GM06990 (cell line): ENCODE measurements at regions not wholly inside any gene's neighbourhood (a gene's known extent, or its start where the extent isn't known, plus 50 kb on each side); places are given as distances from the start of the nearest gene placed in this dataset.
"Not testable (repeated sequence)": the region's sequence is repeated elsewhere in the genome, so short reads cannot be mapped to it uniquely, and the experiment has no call there.

Source experiments
- DNase-seq: peaks from one replicate; pipeline ENCODE4 v3.0.0-alpha.2; 2011; ENCODE audit not compliant: insufficient read length; ENCODE audit errors: extremely low read depth
- H3K27me3 ChIP-seq: replicated peaks from 2 replicates; pipeline ENCODE4 v1.6.0; 2011; ENCODE audit warnings: low read length; ENCODE audit not compliant: control insufficient read depth, insufficient read depth
- H3K36me3 ChIP-seq: 2 replicates; pipeline ENCODE4 v1.5.1; 2011; ENCODE audit warnings: low read length; ENCODE audit not compliant: control insufficient read depth, insufficient read depth
- H3K4me3 ChIP-seq: replicated peaks from 2 replicates; pipeline ENCODE4 v1.5.1; 2011; ENCODE audit warnings: low read depth, mild to moderate bottlenecking, control low read depth, low read length
- TF ChIP-seq, protein P1 (sequence below): IDR thresholded peaks from 2 replicates; pipeline ENCODE4 v1.5.1; 2011; ENCODE audit warnings: low read length, control low read depth, mild to moderate bottlenecking, inconsistent platforms; ENCODE audit not compliant: insufficient read depth, poor library complexity, severe bottlenecking

DNA sequence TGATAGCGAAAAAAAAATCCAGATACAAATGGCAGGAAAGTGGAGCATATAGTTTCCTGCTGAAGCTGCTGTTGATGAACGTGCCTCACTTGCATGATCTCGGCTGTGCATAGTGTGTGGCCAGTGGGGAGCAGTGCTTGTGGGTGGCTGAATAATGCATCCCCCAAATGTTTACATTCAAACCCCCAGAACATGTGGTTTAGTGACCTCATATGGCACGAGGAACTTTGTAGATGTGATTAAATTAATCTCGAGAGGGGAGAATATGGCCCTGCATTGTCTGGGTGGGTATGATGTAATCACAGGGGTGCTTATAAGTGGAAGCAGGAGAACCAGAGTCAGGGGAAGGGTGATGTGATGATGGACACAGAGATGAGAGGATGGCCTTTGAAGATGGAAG is 425.0 kb downstream of the TMEM121 start:
- TF ChIP-seq, protein P1, sequence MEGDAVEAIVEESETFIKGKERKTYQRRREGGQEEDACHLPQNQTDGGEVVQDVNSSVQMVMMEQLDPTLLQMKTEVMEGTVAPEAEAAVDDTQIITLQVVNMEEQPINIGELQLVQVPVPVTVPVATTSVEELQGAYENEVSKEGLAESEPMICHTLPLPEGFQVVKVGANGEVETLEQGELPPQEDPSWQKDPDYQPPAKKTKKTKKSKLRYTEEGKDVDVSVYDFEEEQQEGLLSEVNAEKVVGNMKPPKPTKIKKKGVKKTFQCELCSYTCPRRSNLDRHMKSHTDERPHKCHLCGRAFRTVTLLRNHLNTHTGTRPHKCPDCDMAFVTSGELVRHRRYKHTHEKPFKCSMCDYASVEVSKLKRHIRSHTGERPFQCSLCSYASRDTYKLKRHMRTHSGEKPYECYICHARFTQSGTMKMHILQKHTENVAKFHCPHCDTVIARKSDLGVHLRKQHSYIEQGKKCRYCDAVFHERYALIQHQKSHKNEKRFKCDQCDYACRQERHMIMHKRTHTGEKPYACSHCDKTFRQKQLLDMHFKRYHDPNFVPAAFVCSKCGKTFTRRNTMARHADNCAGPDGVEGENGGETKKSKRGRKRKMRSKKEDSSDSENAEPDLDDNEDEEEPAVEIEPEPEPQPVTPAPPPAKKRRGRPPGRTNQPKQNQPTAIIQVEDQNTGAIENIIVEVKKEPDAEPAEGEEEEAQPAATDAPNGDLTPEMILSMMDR = no peak
- Histone ChIP-seq H3K27me3 (no peaks in the 10 kb centered on the region), H3K36me3 (no peaks in the 10 kb centered on the region), H3K4me3 (no peak overlapping the region)
- DNase-seq = no peak

DNA sequence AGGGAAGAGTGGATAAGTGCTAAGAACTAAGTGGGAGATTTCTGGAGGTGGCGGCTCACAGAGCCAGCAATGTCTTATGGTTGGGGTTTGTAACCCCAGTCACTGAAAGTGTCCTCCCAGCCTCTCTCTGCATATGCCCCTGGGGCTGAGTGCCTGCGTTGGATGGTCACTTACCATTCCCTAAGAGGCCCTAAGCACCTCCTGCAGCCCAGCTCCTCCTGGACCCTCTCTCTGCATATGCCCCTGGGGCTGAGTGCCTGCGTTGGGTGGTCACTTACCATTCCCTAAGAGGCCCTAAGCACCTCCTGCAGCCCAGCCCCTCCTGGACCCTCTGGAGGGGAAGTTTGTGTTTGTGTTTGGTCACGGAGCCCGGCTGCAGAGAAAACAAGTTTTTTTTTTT is 425.8 kb downstream of the TMEM121 start:
- H3K27me3 ChIP-seq = no peaks in the 10 kb centered on the region
- H3K36me3 ChIP-seq = no peaks in the 10 kb centered on the region
- TF ChIP-seq, protein P1 = no peak
- no peak overlapping the region for H3K4me3 ChIP-seq
- DNase-seq = no peak

DNA sequence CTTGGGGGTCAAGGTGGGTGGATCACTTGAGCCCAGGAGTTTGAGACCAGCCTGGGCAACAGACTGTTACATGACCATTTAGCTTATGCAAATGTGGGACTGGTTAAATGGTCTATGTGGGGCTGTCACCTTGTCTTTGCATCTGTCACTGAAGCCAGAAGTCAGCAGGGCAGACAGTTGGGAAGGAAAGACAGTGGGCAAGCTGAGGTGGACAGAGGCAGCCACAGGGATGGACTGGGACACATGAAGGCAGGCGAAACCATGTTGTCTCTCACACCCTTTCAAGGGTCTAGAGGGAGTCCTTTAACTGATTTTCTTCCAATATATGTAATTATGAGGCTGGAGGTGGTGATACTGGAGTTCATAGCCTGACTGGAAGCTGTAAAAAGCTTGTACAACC is 426.4 kb downstream of the TMEM121 start:
- no peak for DNase-seq
- Histone ChIP-seq H3K27me3 (no peaks in the 10 kb centered on the region), H3K4me3 (no peak overlapping the region), H3K36me3 (no peaks in the 10 kb centered on the region)
- TF ChIP-seq, protein P1 = no peak

DNA sequence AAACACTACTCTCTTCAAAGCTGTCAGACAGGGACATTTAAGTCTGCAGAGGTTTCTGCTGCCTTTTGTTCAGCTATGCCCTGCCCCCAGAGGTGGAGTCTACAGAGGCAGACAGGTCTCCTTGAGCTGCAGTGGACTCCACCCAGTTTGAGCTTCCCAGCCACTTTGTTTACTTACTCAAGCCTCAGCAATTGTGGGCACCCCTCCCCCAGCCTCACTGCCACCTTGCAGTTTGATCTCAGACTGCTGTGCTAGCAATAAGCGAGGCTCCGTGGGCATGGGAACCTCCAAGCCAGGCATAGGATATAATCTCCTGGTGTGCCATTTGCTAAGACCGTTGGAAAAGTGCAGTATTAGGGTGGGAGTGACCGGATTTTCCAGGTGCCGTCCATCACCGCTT is 435.2 kb downstream of the TMEM121 start:
- not testable (repeated sequence) for H3K4me3 ChIP-seq, H3K27me3 ChIP-seq, H3K36me3 ChIP-seq, DNase-seq

DNA sequence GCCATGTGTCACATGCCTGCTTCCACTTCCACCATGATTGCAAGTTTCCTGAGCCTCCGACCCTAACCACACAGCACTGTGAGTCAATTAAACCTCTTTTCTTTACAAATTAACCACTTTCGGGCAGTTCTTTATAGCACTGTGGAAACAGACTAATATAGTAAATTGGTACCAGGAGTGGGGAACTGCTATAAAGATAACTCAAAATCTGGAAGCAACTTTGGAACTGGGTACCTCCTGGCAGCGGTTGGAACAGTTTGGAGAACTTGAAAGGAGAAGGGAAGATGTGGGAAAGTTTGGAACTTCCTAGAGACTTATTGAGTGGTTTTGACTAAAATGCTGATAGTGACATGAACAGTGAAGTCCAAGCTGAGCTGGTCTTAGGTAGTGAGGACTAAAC is 436.1 kb downstream of the TMEM121 start:
- no peak for DNase-seq
- Histone ChIP-seq H3K4me3 (no peak overlapping the region), H3K36me3 (no peaks in the 10 kb centered on the region), H3K27me3 (no peaks in the 10 kb centered on the region)
- TF ChIP-seq, protein P1 = no peak

DNA sequence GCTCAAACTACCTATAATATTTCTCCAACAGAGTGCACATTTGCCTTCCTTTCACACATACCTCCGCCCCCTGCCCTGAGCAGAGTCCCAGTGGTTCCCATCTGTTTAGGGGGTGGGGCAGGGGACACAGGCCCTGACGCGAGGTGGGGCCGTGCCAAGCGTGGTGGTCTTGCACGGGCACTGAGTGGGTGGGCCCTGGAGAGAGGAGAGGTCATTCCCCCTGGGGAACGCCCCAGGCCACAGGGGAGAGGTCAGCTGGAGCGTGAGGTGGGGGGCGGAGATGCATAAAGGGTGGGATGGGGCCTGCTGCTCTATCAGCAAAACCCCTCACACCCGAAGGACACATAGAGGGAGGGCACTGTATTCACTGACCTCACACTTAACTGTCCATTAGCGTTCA is 441.9 kb downstream of the TMEM121 start:
- TF ChIP-seq, protein P1 = no peak
- no peak for DNase-seq
- no peaks in the 10 kb centered on the region for H3K36me3 ChIP-seq
- no peak overlapping the region for H3K4me3 ChIP-seq
- no peaks in the 10 kb centered on the region for H3K27me3 ChIP-seq

DNA sequence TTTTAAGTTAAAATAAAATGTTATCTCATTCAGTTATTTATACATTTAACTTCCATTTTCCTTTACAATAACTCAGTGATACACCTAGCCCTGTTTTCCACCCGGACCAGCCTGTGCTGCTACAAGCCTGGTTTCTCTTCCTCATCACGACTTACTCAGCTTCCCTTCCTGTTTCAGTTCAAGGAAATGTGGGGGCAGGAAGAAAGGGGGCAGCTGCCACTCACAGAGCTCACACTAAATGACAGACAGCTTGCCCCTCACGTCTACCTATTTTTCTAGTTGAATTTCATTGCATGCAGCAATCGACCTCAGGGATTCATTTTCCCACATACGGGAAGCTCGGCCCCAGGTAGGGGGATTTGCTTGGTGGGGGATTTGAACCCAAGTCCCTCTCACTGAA is 442.6 kb downstream of the TMEM121 start:
- not testable (repeated sequence) for DNase-seq, H3K36me3 ChIP-seq, H3K27me3 ChIP-seq, H3K4me3 ChIP-seq

DNA sequence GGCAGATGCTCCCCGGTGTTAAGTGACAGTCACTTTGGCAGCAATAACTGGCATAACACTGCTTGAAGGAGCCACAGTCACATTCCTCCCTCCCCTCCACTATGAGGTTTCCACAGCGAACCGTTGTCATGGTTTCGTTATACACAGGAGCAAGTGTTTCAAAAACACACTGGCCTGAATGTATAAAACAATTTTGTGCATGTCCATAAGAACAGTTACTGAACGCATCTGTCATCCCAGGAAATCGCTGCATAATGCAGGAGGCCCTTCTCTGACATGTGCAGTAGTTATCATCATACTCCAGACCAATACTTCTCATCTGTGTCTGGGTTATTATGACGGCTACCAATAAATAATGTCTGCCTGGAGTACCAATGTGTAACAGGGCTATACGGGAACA is 444.4 kb downstream of the TMEM121 start:
- H3K36me3 ChIP-seq, DNase-seq, H3K27me3 ChIP-seq, H3K4me3 ChIP-seq: not testable (repeated sequence)
